Activated T-helper 1 cell treated with anti-CD3 and anti-CD28 coated beads, Interleukin-12 subunit alpha, Interleukin-12 subunit beta, Interleukin-2, Interleukin-4 antibody, amounts not matched to agents 30 ng/mL and 10 ng/mL and 1 ng/mL, durations not matched to agents 14 hours and 24 hours and 36 hours (primary cell): ENCODE measurements at regions not wholly inside any gene's neighbourhood (a gene's known extent, or its start where the extent isn't known, plus 50 kb on each side); places are given as distances from the start of the nearest gene placed in this dataset.
"Not testable (repeated sequence)": the region's sequence is repeated elsewhere in the genome, so short reads cannot be mapped to it uniquely, and the experiment has no call there.

Experiments
- DNase-seq: peaks from one replicate; pipeline ENCODE4 v3.0.0; 2021; ENCODE audit warnings: low spot score
- H3K27ac Mint-ChIP-seq: one replicate; pipeline ENCODE4 v1.8.0; 2021; ENCODE audit warnings: mild to moderate bottlenecking, mixed read lengths
- H3K27me3 Mint-ChIP-seq: one replicate; pipeline ENCODE4 v1.8.0; 2022; ENCODE audit warnings: mild to moderate bottlenecking, moderate library complexity, mixed read lengths; ENCODE audit not compliant: insufficient read depth
- H3K36me3 Mint-ChIP-seq: one replicate; pipeline ENCODE4 v1.8.0; 2021; ENCODE audit warnings: low read depth, mixed read lengths
- H3K4me1 Mint-ChIP-seq: one replicate; pipeline ENCODE4 v1.8.0; 2021; ENCODE audit warnings: low read depth, mixed read lengths
- H3K4me3 Mint-ChIP-seq: one replicate; pipeline ENCODE4 v1.8.0; 2021; ENCODE audit warnings: mild to moderate bottlenecking, moderate library complexity, mixed read lengths
- H3K9me3 Mint-ChIP-seq: one replicate; pipeline ENCODE4 v1.8.0; 2021; ENCODE audit warnings: mixed read lengths
- intact Hi-C: fragments of 100-400 bp; cut with micrococcal nuclease; formaldehyde crosslinking; loops from one replicate; pipeline ENCODE4 v1.15.1; 2024

DNA sequence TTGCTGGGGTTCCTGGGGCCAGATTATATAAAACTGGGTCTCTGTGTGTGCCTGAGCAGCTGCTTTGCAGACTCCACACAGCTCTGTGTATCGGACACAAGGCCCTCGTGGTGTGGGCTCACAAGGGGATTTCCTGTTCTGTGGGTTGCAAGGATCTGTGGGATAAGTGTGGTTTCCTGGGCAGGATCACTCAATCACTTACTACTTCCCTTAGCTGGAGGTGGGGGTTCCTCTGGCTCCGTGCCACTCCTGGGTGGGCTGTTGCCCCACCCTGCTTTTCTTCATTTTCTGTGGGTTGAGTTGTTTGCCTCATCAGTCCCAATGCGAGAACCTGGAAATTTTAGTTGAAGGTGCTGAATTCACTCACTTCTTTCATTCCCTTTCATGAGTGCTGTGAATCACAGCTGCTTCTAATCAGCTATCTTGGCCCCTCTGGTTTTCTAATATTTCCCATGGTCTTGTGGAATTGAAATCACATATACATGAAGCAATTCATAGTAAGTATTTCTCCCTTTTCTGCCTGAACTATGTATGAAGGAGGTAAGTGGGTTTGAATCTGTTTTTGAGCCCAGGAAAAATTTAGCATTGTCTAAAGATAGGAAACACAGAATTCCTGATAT is 196.3 kb downstream of the DCDC2C start:
- no peak overlapping the region for H3K4me3 Mint-ChIP-seq

GRCh38 chr2:3902131-3902530 is 198.8 kb downstream of the DCDC2C start:
- DNase-seq: no peak
- no peaks in the 10 kb centered on the region for H3K4me1 Mint-ChIP-seq
- H3K27me3 Mint-ChIP-seq: no peaks in the 10 kb centered on the region
- no peaks in the 10 kb centered on the region for H3K9me3 Mint-ChIP-seq
- H3K27ac Mint-ChIP-seq: no peak overlapping the region
- no peaks in the 10 kb centered on the region for H3K36me3 Mint-ChIP-seq
- intact Hi-C loops: no loop called here
- no peak overlapping the region for H3K4me3 Mint-ChIP-seq

More for the DNA sequence above, 196.3 kb downstream of the DCDC2C start:
- H3K4me1 Mint-ChIP-seq: no peaks in the 10 kb centered on the region
- H3K9me3 Mint-ChIP-seq: no peaks in the 10 kb centered on the region
- no peak overlapping the region for H3K27ac Mint-ChIP-seq
- DNase-seq: no peak
- intact Hi-C loops: no loop called here
- no peaks in the 10 kb centered on the region for H3K36me3 Mint-ChIP-seq
- H3K27me3 Mint-ChIP-seq: no peaks in the 10 kb centered on the region

- Mint-ChIP-seq H3K36me3 (no peaks in the 10 kb centered on the region), H3K4me3 (no peak overlapping the region), H3K27me3 (no peaks in the 10 kb centered on the region), H3K4me1 (no peaks in the 10 kb centered on the region), H3K9me3 (peaks cover 12% of the 10 kb centered on the region), H3K27ac (no peak overlapping the region)
- no peak for DNase-seq
- intact Hi-C loops: no loop called here
Measured at GRCh38 chr2:3904061-3904460, 200.7 kb downstream of the DCDC2C start.

DNA sequence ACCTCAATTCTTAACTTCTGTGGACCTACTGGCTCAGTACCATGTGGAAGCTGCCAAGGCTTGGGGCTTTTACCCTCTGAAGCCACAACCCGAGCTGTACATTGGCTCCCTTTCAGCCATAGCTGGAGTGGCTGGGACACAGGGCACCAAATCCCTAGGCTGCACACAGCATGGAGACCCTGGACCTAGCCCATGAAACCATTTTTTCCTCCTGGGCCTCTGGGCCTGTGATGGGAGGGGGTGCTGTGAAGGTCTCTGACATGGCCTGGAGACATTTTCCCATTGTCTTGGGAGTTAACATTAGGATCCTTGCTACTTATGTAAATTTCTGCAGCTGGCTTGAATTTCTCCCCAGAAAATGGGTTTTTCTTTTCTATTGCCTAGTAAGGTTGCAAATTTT is 205.1 kb downstream of the DCDC2C start:
- intact Hi-C loops, H3K4me3 Mint-ChIP-seq, H3K36me3 Mint-ChIP-seq, DNase-seq, H3K27me3 Mint-ChIP-seq, H3K4me1 Mint-ChIP-seq, H3K27ac Mint-ChIP-seq: not testable (repeated sequence)
- H3K9me3 Mint-ChIP-seq: peaks cover 16% of the 10 kb centered on the region

DNA sequence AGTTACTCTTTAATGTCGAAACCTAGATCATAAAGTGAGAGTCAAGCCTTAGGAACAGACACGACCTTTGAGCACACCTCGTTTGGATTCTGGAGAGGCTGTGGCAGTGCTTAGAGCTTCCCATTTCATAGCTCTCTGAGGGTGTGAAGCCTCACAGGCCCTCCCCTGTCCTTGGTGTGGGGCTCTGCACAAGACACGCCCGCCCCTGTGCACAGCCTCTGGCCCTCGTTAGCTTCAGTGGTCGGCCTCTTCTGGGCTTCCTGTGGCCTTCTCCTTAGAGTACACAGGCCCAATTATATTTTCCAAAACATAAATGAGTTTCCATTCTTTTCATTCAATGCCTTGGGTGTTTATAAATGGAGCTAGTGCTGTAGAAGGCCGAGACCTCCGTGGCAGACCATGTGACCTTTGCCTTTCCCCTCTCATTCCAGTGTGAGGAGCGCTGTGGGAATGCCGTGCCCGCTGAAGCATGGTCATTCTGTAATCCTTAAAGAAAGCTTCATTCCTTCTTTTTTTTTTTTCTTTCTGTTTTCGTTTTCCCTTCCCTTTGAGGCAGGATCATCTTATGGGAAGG is 208.6 kb downstream of the DCDC2C start:
- Mint-ChIP-seq H3K27me3 (no peaks in the 10 kb centered on the region), H3K36me3 (no peaks in the 10 kb centered on the region), H3K4me3 (no peak overlapping the region), H3K9me3 (peaks cover 16% of the 10 kb centered on the region), H3K27ac (no peak overlapping the region), H3K4me1 (no peaks in the 10 kb centered on the region)
- intact Hi-C loops: no loop called here
- no peak for DNase-seq

DNA sequence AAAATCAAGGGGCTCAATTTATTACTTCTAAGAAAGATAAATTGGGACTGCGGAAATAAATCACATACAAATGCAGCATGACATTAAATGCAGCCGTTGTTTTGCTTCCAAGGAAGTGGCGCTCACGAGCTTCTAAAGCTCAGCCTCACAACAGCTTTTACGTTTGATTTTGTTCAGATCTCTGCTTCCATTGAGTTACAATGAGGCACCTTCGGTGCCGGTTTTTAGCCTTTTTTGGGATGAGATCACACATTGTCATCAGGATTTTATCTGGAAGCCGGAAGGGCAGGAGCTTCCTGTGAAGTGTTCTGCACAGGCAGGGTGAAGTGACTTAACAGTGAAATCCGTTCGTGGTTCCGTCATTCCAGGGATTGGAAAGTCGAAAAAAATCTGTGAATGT is 209.8 kb downstream of the DCDC2C start:
- H3K27me3 Mint-ChIP-seq: no peaks in the 10 kb centered on the region
- H3K36me3 Mint-ChIP-seq: no peaks in the 10 kb centered on the region
- DNase-seq: no peak
- no peak overlapping the region for H3K4me3 Mint-ChIP-seq
- peaks cover 8% of the 10 kb centered on the region for H3K9me3 Mint-ChIP-seq
- H3K27ac Mint-ChIP-seq: no peak overlapping the region
- H3K4me1 Mint-ChIP-seq: no peaks in the 10 kb centered on the region
- intact Hi-C loops: no loop called here

- no peaks in the 10 kb centered on the region for H3K27me3 Mint-ChIP-seq
- H3K4me1 Mint-ChIP-seq: no peaks in the 10 kb centered on the region
- H3K9me3 Mint-ChIP-seq: peaks cover 2% of the 10 kb centered on the region
- no peak for DNase-seq
- no peak overlapping the region for H3K27ac Mint-ChIP-seq
- no peak overlapping the region for H3K4me3 Mint-ChIP-seq
- intact Hi-C loops: no loop called here
- H3K36me3 Mint-ChIP-seq: no peaks in the 10 kb centered on the region
Measured at GRCh38 chr2:3914241-3914640, 210.9 kb downstream of the DCDC2C start.

GRCh38 chr2:3927031-3927430 is 223.7 kb downstream of the DCDC2C start:
- no peaks in the 10 kb centered on the region for H3K36me3 Mint-ChIP-seq

DNA sequence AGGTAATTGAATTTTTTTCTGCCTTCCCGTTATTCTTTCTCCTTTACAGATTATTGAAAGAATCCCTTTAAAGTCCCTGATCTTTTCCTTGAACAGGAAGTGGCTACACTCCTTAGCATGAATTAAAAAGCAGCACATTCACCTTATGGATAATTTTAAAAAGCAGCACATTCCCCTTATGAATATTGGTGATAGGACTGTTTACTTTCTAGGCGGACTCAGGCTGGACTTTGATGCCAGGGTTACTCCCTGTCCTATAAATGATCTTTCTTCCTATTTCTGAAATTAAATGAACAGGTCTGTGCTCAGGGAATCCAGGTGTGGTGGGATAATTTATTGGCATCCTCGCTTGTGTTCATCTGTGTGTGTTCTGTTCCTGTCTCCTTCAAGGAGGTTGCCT is 226.0 kb downstream of the DCDC2C start:
- H3K4me3 Mint-ChIP-seq: no peak overlapping the region
- H3K27ac Mint-ChIP-seq: no peak overlapping the region
- no peaks in the 10 kb centered on the region for H3K27me3 Mint-ChIP-seq
- intact Hi-C loops: no loop called here
- DNase-seq: no peak
- peaks cover 7% of the 10 kb centered on the region for H3K9me3 Mint-ChIP-seq
- H3K4me1 Mint-ChIP-seq: no peaks in the 10 kb centered on the region
- no peaks in the 10 kb centered on the region for H3K36me3 Mint-ChIP-seq

More at GRCh38 chr2:3927031-3927430, 223.7 kb downstream of the DCDC2C start:
- intact Hi-C loops: no loop called here
- Mint-ChIP-seq H3K27ac (no peak overlapping the region), H3K4me1 (no peaks in the 10 kb centered on the region), H3K4me3 (no peak overlapping the region), H3K9me3 (no peaks in the 10 kb centered on the region), H3K27me3 (no peaks in the 10 kb centered on the region)
- no peak for DNase-seq

DNA sequence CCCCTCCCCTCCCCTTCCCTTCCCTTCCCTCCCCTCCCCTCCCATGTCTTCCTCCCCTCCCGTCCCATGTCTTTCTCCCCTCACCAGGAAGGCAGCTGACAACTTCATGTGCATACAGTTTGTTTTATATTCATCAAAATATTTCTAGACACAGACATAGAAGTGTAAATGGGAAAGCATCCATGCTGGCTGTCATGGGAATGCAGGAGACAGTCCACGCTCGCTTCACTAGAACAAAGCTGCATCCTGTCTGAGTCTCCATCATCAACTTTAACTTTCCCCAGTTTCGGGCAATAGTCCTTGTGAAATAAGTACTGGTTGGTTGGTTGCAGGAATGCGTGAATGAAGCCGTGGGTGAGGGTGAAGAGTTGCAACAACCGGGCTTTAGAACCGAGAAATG is 226.9 kb downstream of the DCDC2C start:
- Mint-ChIP-seq H3K27ac (no peak overlapping the region), H3K9me3 (peaks cover 7% of the 10 kb centered on the region), H3K27me3 (no peaks in the 10 kb centered on the region), H3K4me1 (no peaks in the 10 kb centered on the region), H3K4me3 (no peak overlapping the region), H3K36me3 (no peaks in the 10 kb centered on the region)
- intact Hi-C loops: no loop called here
- DNase-seq: no peak

GRCh38 chr2:3940661-3941060 is 237.3 kb downstream of the DCDC2C start:
- no peak for DNase-seq
- no peaks in the 10 kb centered on the region for H3K27me3 Mint-ChIP-seq
- H3K4me1 Mint-ChIP-seq: no peaks in the 10 kb centered on the region
- peaks cover 6% of the 10 kb centered on the region for H3K9me3 Mint-ChIP-seq
- H3K4me3 Mint-ChIP-seq: no peak overlapping the region
- intact Hi-C loops: no loop called here
- H3K27ac Mint-ChIP-seq: no peak overlapping the region
- H3K36me3 Mint-ChIP-seq: no peaks in the 10 kb centered on the region

DNA sequence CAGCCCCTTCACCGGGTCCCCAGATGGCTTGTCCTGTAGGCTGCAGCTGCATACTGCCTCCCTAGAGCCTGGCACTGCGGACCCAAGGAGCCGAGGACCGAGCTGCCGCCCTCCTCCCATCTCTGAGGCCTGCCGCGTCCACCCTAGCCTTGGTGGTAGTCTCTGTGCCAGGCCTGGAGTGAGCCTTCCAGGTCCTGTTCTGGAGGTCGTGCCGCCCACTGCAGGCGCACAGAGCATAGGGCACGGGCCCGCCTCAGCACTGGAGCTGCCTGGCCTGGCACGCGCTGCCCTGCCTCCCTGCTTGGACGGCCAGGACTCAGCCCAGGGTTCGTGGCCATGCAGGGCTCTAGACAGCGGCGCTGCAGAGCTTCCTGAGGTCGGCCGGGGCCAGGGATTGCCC is 239.5 kb downstream of the DCDC2C start:
- no peak overlapping the region for H3K4me3 Mint-ChIP-seq
- H3K27me3 Mint-ChIP-seq: no peaks in the 10 kb centered on the region
- H3K27ac Mint-ChIP-seq: no peak overlapping the region
- intact Hi-C loops: no loop called here
- H3K4me1 Mint-ChIP-seq: no peaks in the 10 kb centered on the region
- peaks cover 6% of the 10 kb centered on the region for H3K9me3 Mint-ChIP-seq
- H3K36me3 Mint-ChIP-seq: no peaks in the 10 kb centered on the region
- no peak for DNase-seq

GRCh38 chr2:3944071-3944470 is 240.7 kb downstream of the DCDC2C start:
- peaks cover 6% of the 10 kb centered on the region for H3K9me3 Mint-ChIP-seq
- H3K4me1 Mint-ChIP-seq: no peaks in the 10 kb centered on the region
- no peak for DNase-seq
- no peaks in the 10 kb centered on the region for H3K27me3 Mint-ChIP-seq
- H3K4me3 Mint-ChIP-seq: no peak overlapping the region
- H3K27ac Mint-ChIP-seq: no peak overlapping the region
- intact Hi-C loops: no loop called here
- no peaks in the 10 kb centered on the region for H3K36me3 Mint-ChIP-seq

GRCh38 chr2:3944841-3945240 is 241.5 kb downstream of the DCDC2C start:
- DNase-seq: no peak
- Mint-ChIP-seq H3K27me3 (no peaks in the 10 kb centered on the region), H3K4me1 (no peaks in the 10 kb centered on the region), H3K27ac (no peak overlapping the region), H3K36me3 (no peaks in the 10 kb centered on the region), H3K4me3 (no peak overlapping the region), H3K9me3 (peaks cover 6% of the 10 kb centered on the region)
- intact Hi-C loops: no loop called here
